ENCODE measurements at regions not wholly inside any gene's neighbourhood (a gene's known extent, or its start where the extent isn't known, plus 50 kb on each side); places are given as distances from the start of the nearest gene placed in this dataset.

DNA sequence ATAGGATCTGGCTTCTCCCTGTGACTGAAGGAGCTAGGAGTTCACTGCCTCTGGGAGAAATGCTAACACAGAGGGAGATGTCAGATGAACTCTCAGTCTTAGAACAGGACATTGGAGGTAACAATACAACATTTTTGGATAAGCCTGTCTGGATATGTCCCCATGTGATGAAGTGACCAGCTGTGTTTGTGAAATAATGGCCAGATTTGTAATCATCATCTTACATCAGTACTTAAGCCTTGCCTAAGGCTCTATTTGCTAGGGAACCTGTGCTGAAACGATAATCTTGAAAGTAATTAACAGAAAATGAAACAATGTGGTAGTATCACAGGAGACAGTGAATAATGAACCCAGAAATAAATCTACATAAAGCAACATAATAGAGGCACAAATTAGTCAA, 56.2 kb downstream of the CRPPA start:
- Histone ChIP-seq H3K4me1 (no peaks in the 10 kb centered on the region), H3K36me3 (peaks cover 0 to 4% (median 0%) of the 10 kb centered on the region in 4 donors), H3K27ac (no peak overlapping the region), H3K27me3 (no peaks in the 10 kb centered on the region), H3K4me3 (no peak overlapping the region), H3K9me3 (no peaks in the 10 kb centered on the region)
- WGBS, 5 donors = 49 to 65% (median 57%) methylated on average over 1 of the region's 1 CpG
- TF ChIP-seq, protein P1, sequence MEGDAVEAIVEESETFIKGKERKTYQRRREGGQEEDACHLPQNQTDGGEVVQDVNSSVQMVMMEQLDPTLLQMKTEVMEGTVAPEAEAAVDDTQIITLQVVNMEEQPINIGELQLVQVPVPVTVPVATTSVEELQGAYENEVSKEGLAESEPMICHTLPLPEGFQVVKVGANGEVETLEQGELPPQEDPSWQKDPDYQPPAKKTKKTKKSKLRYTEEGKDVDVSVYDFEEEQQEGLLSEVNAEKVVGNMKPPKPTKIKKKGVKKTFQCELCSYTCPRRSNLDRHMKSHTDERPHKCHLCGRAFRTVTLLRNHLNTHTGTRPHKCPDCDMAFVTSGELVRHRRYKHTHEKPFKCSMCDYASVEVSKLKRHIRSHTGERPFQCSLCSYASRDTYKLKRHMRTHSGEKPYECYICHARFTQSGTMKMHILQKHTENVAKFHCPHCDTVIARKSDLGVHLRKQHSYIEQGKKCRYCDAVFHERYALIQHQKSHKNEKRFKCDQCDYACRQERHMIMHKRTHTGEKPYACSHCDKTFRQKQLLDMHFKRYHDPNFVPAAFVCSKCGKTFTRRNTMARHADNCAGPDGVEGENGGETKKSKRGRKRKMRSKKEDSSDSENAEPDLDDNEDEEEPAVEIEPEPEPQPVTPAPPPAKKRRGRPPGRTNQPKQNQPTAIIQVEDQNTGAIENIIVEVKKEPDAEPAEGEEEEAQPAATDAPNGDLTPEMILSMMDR (IDR thresholded peaks at IDR 0.05) = no peak
- TF ChIP-seq EP300 (IDR thresholded peaks at IDR 0.05) (no peak), POLR2AphosphoS5 (IDR thresholded peaks at IDR 0.05) (no peak)
- DNase-seq = no peak
- intact Hi-C loops (cut with DNase I; ENCODE audit: low total_unique reads) = no loop called here

DNA sequence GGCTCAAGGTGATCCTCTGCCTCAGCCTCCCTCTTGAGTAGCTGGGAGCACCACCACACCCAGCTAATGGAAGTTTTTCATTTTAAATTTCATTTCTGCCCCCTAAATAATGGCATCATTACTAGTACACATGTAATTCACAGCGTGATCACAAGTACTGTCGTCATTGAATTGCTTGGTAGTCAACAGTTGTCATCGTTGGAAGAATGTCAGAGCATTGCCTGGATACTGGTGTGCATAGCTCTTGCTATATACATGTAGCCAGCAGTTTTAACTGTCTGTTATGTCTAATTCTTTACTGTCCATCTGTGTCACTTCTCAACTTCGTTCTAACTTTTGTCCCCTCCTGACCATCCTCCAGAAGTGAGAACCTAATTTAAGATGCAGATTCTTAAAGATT, 62.1 kb downstream of the CRPPA start:
- no peaks in the 10 kb centered on the region for H3K27me3 ChIP-seq
- 55 to 74% (median 63%) methylated on average over 4 of the region's 4 CpGs for WGBS, 5 donors
- H3K36me3 ChIP-seq = no peaks in the 10 kb centered on the region
- H3K4me3 ChIP-seq = no peak overlapping the region
- intact Hi-C loops (cut with DNase I; ENCODE audit: low total_unique reads) = no loop called here
- no peak for TF ChIP-seq POLR2A (IDR thresholded peaks at IDR 0.05)
- DNase-seq = peak in 1 of 2 donors; percentile 17
- no peak overlapping the region for H3K27ac ChIP-seq
- H3K4me1 ChIP-seq = peaks cover 0 to 23% (median 10%) of the 10 kb centered on the region in 4 donors
- H3K9me3 ChIP-seq = no peaks in the 10 kb centered on the region

DNA sequence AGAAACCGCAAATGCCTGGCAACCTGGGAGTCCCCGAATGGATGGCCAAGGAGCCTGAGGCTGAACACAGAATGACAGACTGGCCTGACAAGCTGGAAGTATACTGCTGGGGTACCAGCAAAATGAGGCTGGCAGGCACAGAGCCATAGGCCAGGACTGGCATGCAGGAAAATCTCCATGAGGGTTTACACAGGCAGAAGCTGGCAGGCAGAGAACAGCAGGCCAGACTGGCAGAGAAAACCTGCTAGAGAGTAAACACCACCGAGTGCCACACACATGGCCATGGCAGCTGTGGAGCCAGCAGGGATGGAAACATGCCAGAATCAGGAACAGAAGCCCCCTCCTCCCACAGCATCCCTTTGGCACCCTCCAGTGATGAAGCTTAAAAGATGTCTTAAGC, 63.4 kb downstream of the CRPPA start:
- Histone ChIP-seq H3K4me3 (no peak overlapping the region), H3K4me1 (peaks cover 0 to 23% (median 10%) of the 10 kb centered on the region in 4 donors), H3K27me3 (no peaks in the 10 kb centered on the region), H3K27ac (peak overlapping the region in 2 of 5 donors; percentile 23 to 42), H3K36me3 (no peaks in the 10 kb centered on the region), H3K9me3 (no peaks in the 10 kb centered on the region)
- TF ChIP-seq POLR2A (IDR thresholded peaks at IDR 0.05) (no peak), EP300 (IDR thresholded peaks at IDR 0.05) (no peak)
- TF ChIP-seq, protein P1 (IDR thresholded peaks at IDR 0.05) = no peak
- WGBS, 5 donors = 30 to 71% (median 41%) methylated on average over 3 of the region's 3 CpGs
- DNase-seq = peak; percentile 45 to 75
- intact Hi-C loops (cut with DNase I; ENCODE audit: low total_unique reads) = no loop called here

DNA sequence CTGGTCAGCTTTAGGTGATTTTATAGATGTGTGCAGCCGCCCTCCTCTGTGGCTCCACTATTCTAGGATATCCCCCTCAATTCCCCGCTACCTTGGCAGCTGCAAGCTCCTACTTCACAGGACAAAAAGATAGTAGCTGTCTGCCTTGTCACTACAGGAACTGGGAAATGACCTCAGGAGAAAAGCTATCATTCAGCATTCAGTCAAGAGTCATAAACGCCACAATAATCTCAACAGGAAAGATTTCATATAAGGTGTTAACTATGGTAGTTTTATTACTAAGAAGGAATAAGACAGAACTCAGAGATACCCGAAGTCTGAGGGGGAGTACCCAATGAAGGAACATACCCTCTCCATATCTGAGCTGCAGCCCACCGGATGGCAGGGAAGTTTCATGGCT, 63.9 kb downstream of the CRPPA start:
- WGBS, 5 donors = 73 to 83% (median 79%) methylated on average over 5 of the region's 5 CpGs

More for the DNA sequence above, 63.9 kb downstream of the CRPPA start:
- TF ChIP-seq POLR2A (IDR thresholded peaks at IDR 0.05) (no peak), POLR2AphosphoS5 (IDR thresholded peaks at IDR 0.05) (no peak), EP300 (IDR thresholded peaks at IDR 0.05) (no peak)
- TF ChIP-seq, protein P1 (IDR thresholded peaks at IDR 0.05) = no peak
- intact Hi-C loops (cut with DNase I; ENCODE audit: low total_unique reads) = no loop called here
- H3K4me1 ChIP-seq = peaks cover 0 to 23% (median 10%) of the 10 kb centered on the region in 4 donors
- H3K9me3 ChIP-seq = no peaks in the 10 kb centered on the region
- no peaks in the 10 kb centered on the region for H3K36me3 ChIP-seq
- no peaks in the 10 kb centered on the region for H3K27me3 ChIP-seq
- H3K4me3 ChIP-seq = no peak overlapping the region
- H3K27ac ChIP-seq = peak overlapping the region in 2 of 5 donors; percentile 23 to 42
- DNase-seq = no peak
